ENCODE measurements at regions not wholly inside any gene's neighbourhood (a gene's known extent, or its start where the extent isn't known, plus 50 kb on each side); places are given as distances from the start of the nearest gene placed in this dataset.

DNA sequence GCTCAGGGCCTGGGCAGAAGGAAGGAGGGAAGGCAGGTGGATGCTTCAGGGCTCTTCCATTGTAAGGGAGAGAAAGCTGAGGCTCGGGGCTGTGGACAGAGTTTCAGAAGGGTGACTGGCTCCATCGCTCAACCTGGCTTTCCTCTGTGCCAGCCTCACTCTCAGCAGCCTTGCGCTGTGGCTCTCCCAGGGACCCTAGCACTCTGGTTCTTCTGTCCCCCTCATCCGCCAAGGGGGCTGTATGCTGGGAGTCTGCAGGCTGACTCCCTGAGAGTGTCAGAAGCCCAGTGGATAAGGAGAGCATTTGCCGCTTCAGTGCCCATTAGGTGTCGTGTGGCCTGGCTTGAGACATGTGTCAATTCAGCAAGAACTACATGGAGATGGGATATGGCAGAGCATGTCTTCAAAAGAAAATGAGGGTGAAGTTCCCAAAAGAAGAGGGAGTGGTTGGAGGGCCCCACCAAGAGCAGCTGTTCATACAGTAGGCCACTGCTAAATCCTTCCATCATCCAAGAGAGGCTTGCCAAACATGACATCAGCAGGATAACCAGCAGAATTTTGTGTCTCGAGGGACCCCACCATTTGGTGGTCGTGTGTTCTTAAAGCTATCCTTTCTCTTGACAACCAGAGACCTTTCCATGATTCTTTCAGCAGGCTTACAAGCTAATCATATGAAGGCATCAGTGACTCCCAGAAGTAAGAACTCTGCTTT lies 148.2 kb downstream of the IRX5 start:
- Histone ChIP-seq H3K27ac (ENCODE audit: low read length) (no peak overlapping the region), H3K4me3 (ENCODE audit: low read length) (no peak overlapping the region), H3K79me2 (ENCODE audit: low read length) (no peaks in the 10 kb centered on the region), H3K9ac (ENCODE audit: low read length) (no peak overlapping the region), H3F3A (ENCODE audit: low read length, unreplicated experiment) (no peaks in the 10 kb centered on the region), H3K27me3 (ENCODE audit: low read length) (no peaks in the 10 kb centered on the region), H3K9me3 (ENCODE audit: low read length) (no peaks in the 10 kb centered on the region), H2AFZ (ENCODE audit: low read length) (no peak overlapping the region), H4K20me1 (ENCODE audit: low read length) (no peaks in the 10 kb centered on the region), H3K4me1 (ENCODE audit: insufficient read depth, low read length) (no peaks in the 10 kb centered on the region), H3K9me2 (replicated peaks; ENCODE audit: low read length) (no peaks in the 10 kb centered on the region), H3K36me3 (ENCODE audit: low read depth, low read length) (no peaks in the 10 kb centered on the region), H3K4me2 (ENCODE audit: low read length) (no peak overlapping the region)
- intact Hi-C loops (cut with micrococcal nuclease): no loop called here
- POLR2A ChIA-PET (ENCODE audit: unreplicated experiment): no interaction called here
- TF ChIP-seq EZH2phosphoT487 (IDR thresholded peaks at IDR 0.05; ENCODE audit: borderline replicate concordance, low read length) (no peak), CTCF (conservative IDR thresholded peaks at IDR 0.05; ENCODE audit: low read depth, low read length) (no peak), EZH2 (IDR thresholded peaks at IDR 0.05; ENCODE audit: low read length, unreplicated experiment) (no peak)
- no TSS peak for BruUV-seq (replicated peaks)
- ATAC-seq (no peak), DNase-seq (no peak)
- CTCF ChIA-PET: no interaction called here

DNA sequence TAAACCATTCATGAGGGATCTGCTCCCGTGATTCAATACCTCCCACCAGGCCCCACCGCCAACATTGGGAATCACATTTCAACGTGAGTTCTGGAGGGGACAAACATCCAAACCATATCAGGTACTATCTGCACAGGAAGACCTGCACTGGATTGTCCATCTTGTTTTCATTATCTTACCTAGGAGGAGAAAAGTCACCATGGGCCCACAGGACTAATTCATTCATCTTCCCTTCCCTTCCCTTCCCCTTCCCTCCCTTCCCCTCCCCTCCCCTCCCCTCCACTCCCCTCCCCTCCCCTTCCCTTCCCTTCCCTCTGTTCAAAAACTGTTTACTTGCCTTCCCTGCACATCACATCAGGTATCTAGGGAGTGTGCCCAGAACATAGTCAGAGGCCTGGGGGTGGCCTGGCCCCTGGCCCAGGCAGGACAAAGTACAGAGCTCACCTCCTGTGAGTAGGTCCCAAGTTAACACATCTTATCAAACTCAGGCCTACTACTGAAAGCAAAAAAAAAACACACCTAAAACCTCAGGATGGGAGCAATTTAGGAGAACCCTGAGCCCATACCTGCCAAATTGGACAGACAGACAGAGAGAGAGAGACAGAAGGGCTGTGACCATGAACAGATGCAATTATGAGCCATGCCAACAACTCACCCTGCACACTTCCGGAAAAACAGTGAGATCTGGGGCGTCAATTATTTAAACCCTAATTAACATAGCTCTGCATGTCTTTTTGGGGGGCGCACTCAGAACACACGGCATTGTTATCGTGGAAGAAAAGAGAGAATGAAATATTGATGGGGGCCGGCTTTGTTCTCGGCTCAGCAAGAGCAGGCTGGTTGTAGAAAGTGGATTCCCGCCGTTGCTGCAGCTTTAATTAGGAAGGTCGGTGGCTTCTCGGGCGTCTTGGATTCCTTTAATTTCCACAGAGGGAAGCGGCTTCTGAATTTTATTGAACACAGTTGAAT lies 151.2 kb downstream of the IRX5 start:
- BruUV-seq (replicated peaks): no TSS peak

GRCh38 chr16:55082591-55082976 lies 151.9 kb downstream of the IRX5 start:
- ATAC-seq (no peak), DNase-seq (no peak)
- no TSS peak for BruUV-seq (replicated peaks)
- intact Hi-C loops (cut with micrococcal nuclease): no loop called here
- Histone ChIP-seq H3K9me3 (ENCODE audit: low read length) (no peaks in the 10 kb centered on the region), H4K20me1 (ENCODE audit: low read length) (no peaks in the 10 kb centered on the region), H3K4me2 (ENCODE audit: low read length) (no peak overlapping the region), H3K9ac (ENCODE audit: low read length) (no peak overlapping the region), H3K4me3 (ENCODE audit: low read length) (no peak overlapping the region), H3K27me3 (ENCODE audit: low read length) (no peaks in the 10 kb centered on the region), H3F3A (ENCODE audit: low read length, unreplicated experiment) (no peaks in the 10 kb centered on the region), H3K79me2 (ENCODE audit: low read length) (no peaks in the 10 kb centered on the region), H3K9me2 (replicated peaks; ENCODE audit: low read length) (no peaks in the 10 kb centered on the region), H3K36me3 (ENCODE audit: low read depth, low read length) (no peaks in the 10 kb centered on the region), H3K4me1 (ENCODE audit: insufficient read depth, low read length) (no peaks in the 10 kb centered on the region), H3K27ac (ENCODE audit: low read length) (no peak overlapping the region), H2AFZ (ENCODE audit: low read length) (no peak overlapping the region)
- ChIA-PET CTCF (no interaction called here), POLR2A (ENCODE audit: unreplicated experiment) (no interaction called here)
- no peak for TF ChIP-seq EZH2 (IDR thresholded peaks at IDR 0.05; ENCODE audit: low read length, unreplicated experiment)
- no peak for TF ChIP-seq CTCF (conservative IDR thresholded peaks at IDR 0.05; ENCODE audit: low read depth, low read length)
- no peak for TF ChIP-seq EZH2phosphoT487 (IDR thresholded peaks at IDR 0.05; ENCODE audit: borderline replicate concordance, low read length)

More for the DNA sequence above, 151.2 kb downstream of the IRX5 start:
- DNase-seq (no peak), ATAC-seq (no peak)
- Histone ChIP-seq H3F3A (ENCODE audit: low read length, unreplicated experiment) (no peaks in the 10 kb centered on the region), H3K4me1 (ENCODE audit: insufficient read depth, low read length) (no peaks in the 10 kb centered on the region), H3K9me3 (ENCODE audit: low read length) (no peaks in the 10 kb centered on the region), H3K9me2 (replicated peaks; ENCODE audit: low read length) (no peaks in the 10 kb centered on the region), H3K27ac (ENCODE audit: low read length) (no peak overlapping the region), H3K9ac (ENCODE audit: low read length) (no peak overlapping the region), H3K79me2 (ENCODE audit: low read length) (no peaks in the 10 kb centered on the region), H3K4me3 (ENCODE audit: low read length) (no peak overlapping the region), H3K27me3 (ENCODE audit: low read length) (no peaks in the 10 kb centered on the region), H3K4me2 (ENCODE audit: low read length) (no peak overlapping the region), H2AFZ (ENCODE audit: low read length) (no peak overlapping the region), H3K36me3 (ENCODE audit: low read depth, low read length) (no peaks in the 10 kb centered on the region), H4K20me1 (ENCODE audit: low read length) (no peaks in the 10 kb centered on the region)
- TF ChIP-seq EZH2phosphoT487 (IDR thresholded peaks at IDR 0.05; ENCODE audit: borderline replicate concordance, low read length): no peak
- intact Hi-C loops (cut with micrococcal nuclease): no loop called here
- ChIA-PET POLR2A (ENCODE audit: unreplicated experiment) (no interaction called here), CTCF (no interaction called here)
